ENCODE measurements at regions not wholly inside any gene's neighbourhood (a gene's known extent, or its start where the extent isn't known, plus 50 kb on each side); places are given as distances from the start of the nearest gene placed in this dataset.

- TF ChIP-seq CTCF (IDR thresholded peaks at IDR 0.05 in 2 of 3, conservative IDR thresholded peaks at IDR 0.05 in 1 of 3; ENCODE audit: borderline replicate concordance in 1 of 3, insufficient read depth in 1 of 3, low read depth in 2 of 3, low read length in 2 of 3) (no peak), POLR2A (IDR thresholded peaks at IDR 0.05; ENCODE audit: borderline replicate concordance, extremely low read depth, insufficient read depth, insufficient read length) (no peak), ZNF274 (IDR thresholded peaks at IDR 0.05; ENCODE audit: low read depth, low read length) (no peak), REST (IDR thresholded peaks at IDR 0.05; ENCODE audit: low read depth) (no peak), SP1 (IDR thresholded peaks at IDR 0.05; ENCODE audit: low read depth) (no peak), EZH2 (IDR thresholded peaks at IDR 0.05) (no peak), JUND (IDR thresholded peaks at IDR 0.05) (no peak), EZH2phosphoT487 (IDR thresholded peaks at IDR 0.05; ENCODE audit: borderline replicate concordance) (no peak), POLR2AphosphoS5 (IDR thresholded peaks at IDR 0.05; ENCODE audit: low read depth, low read length) (no peak), RAD21 (IDR thresholded peaks at IDR 0.05; ENCODE audit: low read depth) (no peak), ELF1 (IDR thresholded peaks at IDR 0.05; ENCODE audit: borderline replicate concordance, low read depth) (no peak), YY1 (IDR thresholded peaks at IDR 0.05; ENCODE audit: extremely low read depth, insufficient replicate concordance, low read depth, low read length) (no peak)
- TF ChIP-seq, protein P1, sequence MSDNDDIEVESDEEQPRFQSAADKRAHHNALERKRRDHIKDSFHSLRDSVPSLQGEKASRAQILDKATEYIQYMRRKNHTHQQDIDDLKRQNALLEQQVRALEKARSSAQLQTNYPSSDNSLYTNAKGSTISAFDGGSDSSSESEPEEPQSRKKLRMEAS (IDR thresholded peaks at IDR 0.05): no peak
Measured at GRCh38 chr6:43867246-43867645, 97.2 kb downstream of the VEGFA start.

All from HCT116 (cell line).